ENCODE measurements at regions not wholly inside any gene's neighbourhood (a gene's known extent, or its start where the extent isn't known, plus 50 kb on each side); places are given as distances from the start of the nearest gene placed in this dataset.

DNA sequence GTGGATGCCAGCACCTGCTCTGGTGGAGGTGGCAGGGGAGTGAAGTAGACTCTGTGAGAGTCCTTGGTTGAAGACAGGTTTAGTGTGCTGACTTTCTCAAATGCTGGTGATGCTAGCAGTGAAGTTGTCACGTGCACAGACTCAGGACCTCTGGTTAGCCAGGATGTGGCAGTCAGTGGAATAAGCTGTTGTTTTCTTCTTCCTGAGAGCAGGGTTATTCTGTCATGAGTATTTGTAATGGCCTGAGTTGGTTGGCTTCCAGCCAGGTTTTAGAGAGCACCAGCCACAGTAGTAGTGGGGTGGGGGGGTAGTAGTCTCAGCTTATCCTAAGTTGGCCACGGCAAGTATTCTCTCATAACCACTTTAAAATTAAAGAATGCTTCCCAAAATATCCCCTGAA is 169.7 kb upstream of the FOXN2 start:
- H3K27ac ChIP-seq (ENCODE audit: low read depth, low read length) = no peak overlapping the region
- H3K9ac ChIP-seq (ENCODE audit: low read depth, low read length) = no peak overlapping the region
- H3K36me3 ChIP-seq (ENCODE audit: insufficient read depth, low read length) = no peaks in the 10 kb centered on the region
- WGBS = 63% methylated on average over 2 of the region's 2 CpGs
- H3K4me3 ChIP-seq (ENCODE audit: low read length) = no peak overlapping the region
- no peaks in the 10 kb centered on the region for H3K4me1 ChIP-seq (ENCODE audit: insufficient read depth, low read length)
- H3K9me3 ChIP-seq (ENCODE audit: insufficient read depth, low read depth, low read length) = no peaks in the 10 kb centered on the region
- no peaks in the 10 kb centered on the region for H3K27me3 ChIP-seq (ENCODE audit: insufficient read depth, low read length)

DNA sequence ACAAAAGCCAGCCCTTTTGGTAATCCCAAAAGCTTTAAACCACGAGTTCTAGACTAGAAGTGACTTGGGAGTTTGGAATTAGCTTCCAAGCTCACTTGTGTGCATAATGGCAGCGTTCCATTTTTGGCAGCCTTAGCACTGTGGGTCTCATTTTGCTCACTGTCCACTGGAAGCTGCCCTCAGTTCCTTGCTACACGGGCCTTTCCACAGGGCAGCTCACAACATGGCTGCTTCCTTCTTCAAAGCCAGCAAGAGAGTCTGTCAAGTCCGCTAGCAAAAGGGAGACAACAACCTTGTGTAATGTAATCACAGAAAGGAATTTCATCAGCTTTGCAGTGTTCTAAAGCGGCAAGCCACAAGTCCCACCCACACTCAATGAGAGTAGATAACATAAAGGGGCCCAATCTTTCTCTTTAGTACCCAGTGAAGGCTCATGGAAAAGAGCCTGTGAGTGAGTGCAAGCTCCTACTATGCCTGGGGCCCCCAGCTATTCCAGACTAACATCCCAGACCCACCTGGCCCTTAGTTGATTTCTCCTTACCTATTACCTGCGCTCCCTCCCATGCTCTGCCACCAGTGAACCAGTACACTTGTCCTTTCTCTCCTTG is 168.5 kb upstream of the FOXN2 start:
- Histone ChIP-seq H3K27me3 (ENCODE audit: insufficient read depth, low read length) (no peaks in the 10 kb centered on the region), H3K9me3 (ENCODE audit: insufficient read depth, low read depth, low read length) (no peaks in the 10 kb centered on the region), H3K4me1 (ENCODE audit: insufficient read depth, low read length) (no peaks in the 10 kb centered on the region), H3K36me3 (ENCODE audit: insufficient read depth, low read length) (no peaks in the 10 kb centered on the region), H3K27ac (ENCODE audit: low read depth, low read length) (no peak overlapping the region), H3K9ac (ENCODE audit: low read depth, low read length) (no peak overlapping the region), H3K4me3 (ENCODE audit: low read length) (no peak overlapping the region)
- WGBS = 90% methylated on average over 6 of the region's 6 CpGs

DNA sequence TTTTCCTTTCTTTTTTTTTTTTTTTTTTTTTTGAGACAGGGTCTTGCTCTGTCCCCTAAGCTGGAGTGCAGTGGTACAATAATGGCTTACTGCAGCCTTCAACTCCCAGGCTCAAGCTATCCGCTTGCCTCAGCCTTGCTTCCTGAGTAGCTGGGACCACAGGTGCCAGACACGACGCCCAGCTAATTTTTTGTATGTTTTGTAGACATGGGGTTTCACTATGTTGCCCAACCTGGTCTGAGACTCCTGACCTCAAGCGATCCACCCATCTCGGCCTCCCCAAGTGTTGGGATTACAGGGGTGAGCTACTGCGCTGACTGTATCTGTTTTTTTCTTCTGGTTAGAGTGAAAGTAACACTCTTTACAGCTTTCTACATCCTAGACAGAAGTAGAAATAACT is 167.9 kb upstream of the FOXN2 start:
- H3K36me3 ChIP-seq (ENCODE audit: insufficient read depth, low read length) = no peaks in the 10 kb centered on the region
- no peak overlapping the region for H3K27ac ChIP-seq (ENCODE audit: low read depth, low read length)
- no peak overlapping the region for H3K9ac ChIP-seq (ENCODE audit: low read depth, low read length)
- H3K27me3 ChIP-seq (ENCODE audit: insufficient read depth, low read length) = no peaks in the 10 kb centered on the region
- 94% methylated on average over 5 of the region's 6 CpGs for WGBS
- H3K9me3 ChIP-seq (ENCODE audit: insufficient read depth, low read depth, low read length) = no peaks in the 10 kb centered on the region
- no peak overlapping the region for H3K4me3 ChIP-seq (ENCODE audit: low read length)
- no peaks in the 10 kb centered on the region for H3K4me1 ChIP-seq (ENCODE audit: insufficient read depth, low read length)

DNA sequence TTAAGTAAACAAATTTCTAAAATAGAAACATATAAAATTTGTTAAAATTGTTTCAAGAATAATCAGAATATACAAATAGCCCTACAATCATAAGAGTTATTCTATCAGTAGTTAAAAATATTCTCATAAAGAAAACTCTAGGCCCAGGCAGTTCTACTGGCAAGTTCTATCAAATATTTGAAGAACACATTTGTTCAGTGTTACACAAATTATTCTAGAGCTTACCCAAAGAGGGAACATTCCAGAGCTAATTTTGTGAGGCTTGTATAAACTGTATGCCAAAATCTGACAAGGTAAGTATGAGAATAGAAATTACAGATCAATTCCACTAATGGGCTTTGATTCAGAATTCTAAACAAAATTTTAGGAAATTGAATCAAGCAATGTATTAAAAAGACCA is 166.8 kb upstream of the FOXN2 start:
- Histone ChIP-seq H3K4me1 (ENCODE audit: insufficient read depth, low read length) (no peaks in the 10 kb centered on the region), H3K36me3 (ENCODE audit: insufficient read depth, low read length) (no peaks in the 10 kb centered on the region), H3K27ac (ENCODE audit: low read depth, low read length) (no peak overlapping the region), H3K4me3 (ENCODE audit: low read length) (no peak overlapping the region), H3K9ac (ENCODE audit: low read depth, low read length) (no peak overlapping the region), H3K27me3 (ENCODE audit: insufficient read depth, low read length) (no peaks in the 10 kb centered on the region), H3K9me3 (ENCODE audit: insufficient read depth, low read depth, low read length) (no peaks in the 10 kb centered on the region)

DNA sequence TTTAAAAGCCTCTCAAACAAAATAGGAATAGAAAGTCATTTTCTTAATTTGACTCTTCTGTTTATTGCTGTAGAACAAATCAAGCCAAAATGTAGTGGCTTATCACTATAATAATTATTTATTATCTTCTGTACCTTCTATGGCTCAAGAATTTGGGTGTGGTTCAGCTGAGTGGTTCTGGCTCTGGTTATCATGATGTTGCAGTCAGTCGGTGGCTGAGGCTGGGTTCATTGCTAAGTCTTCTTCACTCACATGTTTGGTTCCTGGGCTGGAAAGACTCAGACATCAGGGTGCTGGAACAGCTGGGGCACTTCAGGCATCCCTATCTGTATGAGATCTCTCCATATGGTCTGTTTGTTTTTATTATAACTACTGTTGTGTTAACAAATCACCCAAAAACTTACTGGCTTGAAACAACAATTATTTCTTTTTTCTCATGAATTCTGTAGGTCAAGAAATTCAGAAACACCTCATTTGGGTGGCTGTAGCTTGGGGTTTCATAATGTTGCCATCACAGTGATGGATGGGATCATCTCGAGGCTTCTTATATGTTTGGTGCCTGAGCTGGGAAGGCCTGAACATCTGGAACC is 165.5 kb upstream of the FOXN2 start:
- no peaks in the 10 kb centered on the region for H3K4me1 ChIP-seq (ENCODE audit: insufficient read depth, low read length)
- H3K9me3 ChIP-seq (ENCODE audit: insufficient read depth, low read depth, low read length) = no peaks in the 10 kb centered on the region
- no peak overlapping the region for H3K4me3 ChIP-seq (ENCODE audit: low read length)
- WGBS = 87% methylated on average over 2 of the region's 2 CpGs
- no peak overlapping the region for H3K9ac ChIP-seq (ENCODE audit: low read depth, low read length)
- no peaks in the 10 kb centered on the region for H3K36me3 ChIP-seq (ENCODE audit: insufficient read depth, low read length)
- H3K27me3 ChIP-seq (ENCODE audit: insufficient read depth, low read length) = no peaks in the 10 kb centered on the region
- no peak overlapping the region for H3K27ac ChIP-seq (ENCODE audit: low read depth, low read length)

DNA sequence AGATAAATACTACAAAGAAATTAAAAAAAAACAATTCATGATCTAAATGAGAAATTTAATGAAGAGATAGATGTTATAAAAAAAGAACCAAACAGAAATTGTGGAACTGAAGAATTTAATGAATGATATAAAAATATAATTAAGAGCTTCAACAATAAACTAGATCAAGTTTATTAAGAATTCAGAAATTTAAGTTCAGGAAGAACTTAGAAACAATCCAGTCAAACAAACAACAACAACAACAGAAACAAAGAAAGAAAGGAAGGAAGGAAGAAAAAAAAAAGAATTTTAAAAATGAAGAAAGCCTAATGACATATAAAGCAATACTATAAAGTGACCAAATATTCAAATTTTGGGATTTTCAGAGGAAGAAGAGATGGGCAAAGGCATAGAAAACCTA is 157.3 kb upstream of the FOXN2 start:
- Histone ChIP-seq H3K9me3 (ENCODE audit: insufficient read depth, low read depth, low read length) (peaks cover 5% of the 10 kb centered on the region; the same call in 1 of the 2 replicates), H3K4me1 (ENCODE audit: insufficient read depth, low read length) (no peaks in the 10 kb centered on the region), H3K27me3 (ENCODE audit: insufficient read depth, low read length) (no peaks in the 10 kb centered on the region), H3K4me3 (ENCODE audit: low read length) (no peak overlapping the region), H3K36me3 (ENCODE audit: insufficient read depth, low read length) (no peaks in the 10 kb centered on the region), H3K9ac (ENCODE audit: low read depth, low read length) (no peak overlapping the region), H3K27ac (ENCODE audit: low read depth, low read length) (no peak overlapping the region)

DNA sequence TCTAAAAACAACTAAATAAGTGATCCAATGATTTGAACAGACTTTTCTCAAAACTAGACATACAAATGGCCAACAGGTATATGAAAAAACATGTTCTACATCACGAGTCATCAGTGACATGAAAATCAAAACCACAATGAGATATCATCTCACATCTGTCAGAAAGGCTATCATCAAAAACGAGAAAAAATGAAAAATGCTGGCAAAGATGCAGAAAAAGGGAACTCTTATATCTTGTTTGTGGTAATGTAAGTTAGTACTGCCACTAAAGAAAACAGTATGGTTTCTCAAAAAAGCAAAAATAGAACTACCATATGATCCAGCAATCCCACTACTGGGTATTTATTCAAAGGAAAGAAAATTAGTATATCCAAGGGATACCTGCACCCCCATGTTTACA is 152.9 kb upstream of the FOXN2 start:
- Histone ChIP-seq H3K27me3 (ENCODE audit: insufficient read depth, low read length) (no peaks in the 10 kb centered on the region), H3K36me3 (ENCODE audit: insufficient read depth, low read length) (no peaks in the 10 kb centered on the region), H3K27ac (ENCODE audit: low read depth, low read length) (no peak overlapping the region), H3K9ac (ENCODE audit: low read depth, low read length) (no peak overlapping the region), H3K4me3 (ENCODE audit: low read length) (no peak overlapping the region), H3K9me3 (ENCODE audit: insufficient read depth, low read depth, low read length) (peaks cover 5% of the 10 kb centered on the region; the same call in 1 of the 2 replicates), H3K4me1 (ENCODE audit: insufficient read depth, low read length) (peaks cover 5% of the 10 kb centered on the region; the same call in 1 of the 2 replicates)
- 81% methylated on average over 2 of the region's 2 CpGs for WGBS

DNA sequence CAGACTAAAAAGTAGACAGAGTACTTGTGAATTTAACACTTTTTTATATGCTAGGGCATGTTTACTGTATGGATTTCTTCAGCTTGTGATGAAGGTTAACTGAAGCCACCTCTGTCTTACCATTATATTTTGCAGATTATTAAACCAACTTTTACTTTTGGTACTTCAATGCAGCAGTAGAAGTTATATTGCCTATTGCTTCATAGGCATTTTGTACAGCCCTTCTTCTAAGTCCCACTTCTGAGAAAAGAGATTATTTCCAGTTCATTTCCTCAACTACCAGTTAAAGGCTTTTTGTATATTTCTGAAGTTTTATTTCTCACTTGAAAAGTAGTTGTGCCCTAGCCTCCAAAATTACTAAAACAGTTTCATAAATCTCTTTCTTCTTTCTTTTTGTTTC is 151.7 kb upstream of the FOXN2 start:
- H3K9ac ChIP-seq (ENCODE audit: low read depth, low read length) = no peak overlapping the region
- no peaks in the 10 kb centered on the region for H3K36me3 ChIP-seq (ENCODE audit: insufficient read depth, low read length)
- H3K27me3 ChIP-seq (ENCODE audit: insufficient read depth, low read length) = no peaks in the 10 kb centered on the region
- H3K27ac ChIP-seq (ENCODE audit: low read depth, low read length) = no peak overlapping the region
- H3K9me3 ChIP-seq (ENCODE audit: insufficient read depth, low read depth, low read length) = peaks cover 4% of the 10 kb centered on the region; the same call in 1 of the 2 replicates
- H3K4me3 ChIP-seq (ENCODE audit: low read length) = no peak overlapping the region
- H3K4me1 ChIP-seq (ENCODE audit: insufficient read depth, low read length) = peaks cover 5% of the 10 kb centered on the region; the same call in 1 of the 2 replicates

DNA sequence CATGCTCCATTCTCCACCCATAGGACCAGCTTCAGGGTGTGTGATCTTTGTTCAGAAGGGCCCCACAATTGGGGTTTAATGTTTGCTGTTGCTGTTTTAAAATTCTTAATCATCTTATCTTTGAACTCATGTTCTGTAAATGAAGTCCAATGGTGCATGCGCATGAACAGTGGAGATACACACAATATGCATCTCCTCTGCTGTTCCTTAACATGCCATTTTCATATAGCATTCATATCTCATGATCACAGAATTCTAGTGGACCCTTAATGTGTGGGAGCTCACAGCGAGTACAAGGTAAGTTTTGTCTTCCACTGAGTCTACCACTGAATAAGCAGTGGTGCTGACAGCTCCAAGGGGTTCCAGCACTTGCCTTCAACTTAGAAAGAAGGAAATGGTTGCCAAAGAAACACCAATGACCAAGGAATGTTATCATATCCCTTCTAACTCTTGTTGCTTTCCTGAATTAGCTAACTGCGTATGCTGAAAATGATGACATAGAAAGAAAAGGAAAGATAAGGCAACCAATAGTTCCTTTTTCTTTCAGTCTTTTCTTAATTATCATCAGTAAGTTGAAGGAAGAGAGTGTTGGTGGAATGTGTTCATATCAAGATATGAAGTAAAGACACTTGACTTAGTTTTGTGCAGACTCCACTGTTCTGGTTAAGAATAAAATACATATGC is 149.3 kb upstream of the FOXN2 start:
- Histone ChIP-seq H3K4me3 (ENCODE audit: low read length) (no peak overlapping the region), H3K27ac (ENCODE audit: low read depth, low read length) (no peak overlapping the region), H3K27me3 (ENCODE audit: insufficient read depth, low read length) (no peaks in the 10 kb centered on the region), H3K9me3 (ENCODE audit: insufficient read depth, low read depth, low read length) (0 out of 2 replicates have a peak, but pooled peaks cover 2% of the 10 kb centered on the region), H3K36me3 (ENCODE audit: insufficient read depth, low read length) (no peaks in the 10 kb centered on the region), H3K9ac (ENCODE audit: low read depth, low read length) (no peak overlapping the region), H3K4me1 (ENCODE audit: insufficient read depth, low read length) (peaks cover 5% of the 10 kb centered on the region; the same call in 1 of the 2 replicates)
- WGBS = 94% methylated on average over 2 of the region's 3 CpGs

DNA sequence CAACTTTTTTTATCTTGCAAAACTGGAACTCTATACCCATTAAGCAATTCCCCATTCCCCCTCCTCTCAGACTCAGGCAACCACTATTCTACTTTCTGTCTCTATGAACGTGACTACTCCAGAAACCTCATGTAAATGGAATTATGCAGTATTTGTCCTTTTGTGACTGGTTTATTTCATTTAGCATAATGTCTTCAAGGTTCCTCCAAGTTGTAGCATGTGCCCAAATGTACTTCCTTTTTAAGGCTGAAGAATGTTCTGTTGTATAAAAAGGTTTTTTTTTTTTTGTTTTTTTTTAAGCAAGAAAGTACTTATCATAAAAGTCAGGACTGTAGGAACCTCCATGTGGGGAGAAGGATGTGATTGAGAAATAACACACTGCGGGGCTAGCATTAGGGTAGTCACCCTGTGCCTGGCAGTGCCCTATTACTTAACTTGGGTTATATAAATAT is 145.3 kb upstream of the FOXN2 start:
- Histone ChIP-seq H3K9ac (ENCODE audit: low read depth, low read length) (no peak overlapping the region), H3K9me3 (ENCODE audit: insufficient read depth, low read depth, low read length) (0 out of 2 replicates have a peak, but pooled peaks cover 2% of the 10 kb centered on the region), H3K27ac (ENCODE audit: low read depth, low read length) (no peak overlapping the region), H3K4me3 (ENCODE audit: low read length) (no peak overlapping the region), H3K27me3 (ENCODE audit: insufficient read depth, low read length) (no peaks in the 10 kb centered on the region), H3K36me3 (ENCODE audit: insufficient read depth, low read length) (no peaks in the 10 kb centered on the region), H3K4me1 (ENCODE audit: insufficient read depth, low read length) (0 out of 2 replicates have a peak, but pooled peaks cover 7% of the 10 kb centered on the region)
- WGBS = 92% methylated on average over 1 of the region's 2 CpGs

DNA sequence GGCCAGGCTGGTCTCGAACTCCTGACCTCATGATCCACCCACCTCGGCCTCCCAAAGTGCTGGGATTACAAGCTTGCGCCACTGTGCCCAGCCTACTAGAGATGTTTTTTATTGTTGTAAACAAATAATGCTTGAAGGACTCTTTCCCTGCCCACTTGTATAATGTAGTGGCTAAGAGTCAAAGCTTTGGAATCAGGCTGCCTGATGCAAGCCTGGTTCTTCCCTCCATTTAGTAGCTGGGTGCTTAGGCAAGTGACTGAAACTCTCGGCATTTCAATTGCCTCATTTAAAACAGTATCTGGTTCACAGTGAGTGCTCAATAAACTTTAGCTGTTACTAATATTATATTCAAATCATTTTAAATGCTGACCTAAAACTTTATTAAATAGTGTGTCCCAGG is 144.2 kb upstream of the FOXN2 start:
- Histone ChIP-seq H3K9me3 (ENCODE audit: insufficient read depth, low read depth, low read length) (0 out of 2 replicates have a peak, but pooled peaks cover 2% of the 10 kb centered on the region), H3K9ac (ENCODE audit: low read depth, low read length) (no peak overlapping the region), H3K27me3 (ENCODE audit: insufficient read depth, low read length) (no peaks in the 10 kb centered on the region), H3K27ac (ENCODE audit: low read depth, low read length) (no peak overlapping the region), H3K4me3 (ENCODE audit: low read length) (no peak overlapping the region), H3K4me1 (ENCODE audit: insufficient read depth, low read length) (0 out of 2 replicates have a peak, but pooled peaks cover 7% of the 10 kb centered on the region), H3K36me3 (ENCODE audit: insufficient read depth, low read length) (no peaks in the 10 kb centered on the region)
- 97% methylated on average over 4 of the region's 4 CpGs for WGBS

All from HUES64 (cell line).